GOT3 (cell line): ENCODE measurements at regions not wholly inside any gene's neighbourhood (a gene's known extent, or its start where the extent isn't known, plus 50 kb on each side); places are given as distances from the start of the nearest gene placed in this dataset.
"Not testable (repeated sequence)": the region's sequence is repeated elsewhere in the genome, so short reads cannot be mapped to it uniquely, and the experiment has no call there.

Source experiments
- DNase-seq: peaks from one replicate; lab custom pipeline; 2025; ENCODE audit warnings: mixed read lengths; lab: John Stamatoyannopoulos, UW

DNA sequence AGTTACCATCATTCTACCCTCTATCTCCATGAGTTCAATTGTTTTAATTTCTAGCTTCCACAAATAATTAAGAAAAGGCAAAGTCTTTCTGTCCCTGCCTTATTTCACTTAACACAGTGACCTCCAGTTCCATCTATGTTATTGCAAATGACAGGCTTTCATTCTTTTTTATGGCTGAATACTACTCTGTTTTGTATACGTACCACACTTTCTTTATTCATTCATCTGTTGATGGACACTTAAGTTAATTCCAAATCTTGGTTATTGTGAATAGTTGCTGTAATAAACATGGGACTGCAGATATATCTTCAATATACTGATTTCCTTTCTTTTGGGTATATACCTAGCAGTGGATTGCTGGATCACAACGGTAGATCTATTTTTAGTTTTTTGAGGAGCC is 314.1 kb downstream of the SV2B start:
- no peak for DNase-seq

GRCh38 chr15:91415258-91415657 is 315.2 kb downstream of the SV2B start:
- DNase-seq, result not testable (repeated sequence)

GRCh38 chr15:91420689-91421088 is 320.6 kb downstream of the SV2B start:
- no peak for DNase-seq

GRCh38 chr15:91422797-91423196 is 322.7 kb downstream of the SV2B start:
- no peak for DNase-seq

DNA sequence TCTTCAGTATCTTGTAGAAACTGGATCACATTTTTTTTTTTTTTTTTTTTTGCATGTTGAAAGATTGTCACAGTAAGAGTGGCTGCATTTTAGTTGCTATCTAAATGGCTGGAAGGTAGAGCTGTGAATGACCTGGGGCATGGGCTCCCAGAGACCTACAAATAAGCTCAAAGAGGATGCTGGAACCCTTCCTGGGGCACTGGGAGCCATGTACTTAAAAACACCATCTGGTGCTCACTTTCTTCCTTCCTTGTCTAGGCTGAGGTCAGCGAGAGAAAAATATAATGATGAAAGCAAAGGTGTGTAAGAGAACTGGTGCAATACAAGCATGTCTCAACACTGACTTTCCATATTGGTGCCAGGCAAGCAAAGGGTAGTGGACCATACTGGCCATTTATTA is 323.9 kb downstream of the SV2B start:
- DNase-seq, result no peak

DNA sequence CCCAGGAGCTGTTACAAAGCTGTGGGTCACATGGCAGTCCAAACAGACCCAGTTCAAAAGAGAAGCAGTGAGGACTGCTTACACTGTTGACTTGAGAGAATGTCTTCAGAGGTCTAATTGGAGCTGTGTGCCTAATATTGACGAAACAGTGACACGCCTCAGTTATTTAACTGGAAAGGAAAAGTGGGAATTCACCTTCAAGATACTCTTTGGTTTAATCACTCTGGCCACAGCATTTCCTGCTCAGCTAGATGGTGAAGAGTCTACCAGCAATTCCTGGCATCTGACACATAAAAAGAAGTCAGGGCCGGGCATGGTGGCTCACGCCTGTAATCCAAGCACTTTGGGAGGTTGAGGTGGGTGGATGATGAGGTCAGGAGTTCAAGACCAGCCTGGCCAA is 326.4 kb downstream of the SV2B start:
- no peak for DNase-seq

GRCh38 chr15:91429973-91430372 is 329.9 kb downstream of the SV2B start:
- no peak for DNase-seq

DNA sequence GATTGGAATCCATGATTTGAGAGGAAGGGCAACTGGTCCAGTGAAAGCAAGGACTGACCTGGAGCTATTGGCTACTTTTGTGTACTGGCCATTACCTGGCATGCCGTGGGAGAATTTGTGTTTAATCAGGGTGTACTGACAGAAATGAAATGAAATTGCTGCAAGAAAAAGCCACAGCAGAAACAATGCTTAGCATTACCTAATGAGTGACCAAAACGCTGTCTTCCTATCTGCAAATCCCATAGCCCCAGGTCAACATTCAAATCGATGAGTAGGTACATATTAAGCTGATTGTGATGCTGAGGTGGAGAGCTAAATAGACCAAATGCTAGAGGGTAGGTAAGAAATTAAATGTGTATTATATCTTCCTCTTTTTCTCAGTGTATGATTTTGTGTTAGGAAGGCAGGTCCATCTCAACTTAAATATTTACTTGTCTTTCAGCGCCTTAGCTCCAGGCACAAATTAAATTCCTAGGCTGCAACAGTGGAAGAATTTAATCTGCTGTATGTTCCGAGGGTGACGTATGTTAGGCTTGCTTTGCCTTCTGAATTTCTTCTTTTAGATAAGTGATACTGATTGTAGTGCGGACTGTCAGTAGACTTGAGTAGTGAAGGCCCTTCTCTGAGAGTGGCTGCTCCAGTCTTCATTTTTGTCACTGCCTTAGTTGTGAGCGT is 331.1 kb downstream of the SV2B start:
- DNase-seq, result no peak

- DNase-seq, result no peak
Observed at GRCh38 chr15:91435113-91435512, 335.1 kb downstream of the SV2B start.

DNA sequence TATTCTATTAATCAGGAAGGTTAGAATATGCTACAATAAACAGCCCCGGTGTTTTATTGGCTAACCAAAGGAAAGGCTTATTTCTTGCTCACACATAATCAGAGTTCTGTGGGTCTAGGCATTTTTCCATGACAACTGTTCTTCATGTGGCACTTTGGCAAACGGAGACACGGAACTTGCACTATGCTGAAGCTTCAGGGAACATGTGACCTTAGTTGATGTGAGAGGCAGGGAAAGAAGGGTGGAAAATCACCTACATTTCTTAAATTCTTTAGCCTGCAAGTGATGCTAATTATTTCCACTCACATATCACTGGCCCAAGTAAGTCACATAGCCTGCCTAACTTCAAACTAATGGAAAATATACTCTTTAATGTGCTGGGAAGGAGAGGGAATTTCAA is 344.6 kb downstream of the SV2B start:
- no peak for DNase-seq

DNA sequence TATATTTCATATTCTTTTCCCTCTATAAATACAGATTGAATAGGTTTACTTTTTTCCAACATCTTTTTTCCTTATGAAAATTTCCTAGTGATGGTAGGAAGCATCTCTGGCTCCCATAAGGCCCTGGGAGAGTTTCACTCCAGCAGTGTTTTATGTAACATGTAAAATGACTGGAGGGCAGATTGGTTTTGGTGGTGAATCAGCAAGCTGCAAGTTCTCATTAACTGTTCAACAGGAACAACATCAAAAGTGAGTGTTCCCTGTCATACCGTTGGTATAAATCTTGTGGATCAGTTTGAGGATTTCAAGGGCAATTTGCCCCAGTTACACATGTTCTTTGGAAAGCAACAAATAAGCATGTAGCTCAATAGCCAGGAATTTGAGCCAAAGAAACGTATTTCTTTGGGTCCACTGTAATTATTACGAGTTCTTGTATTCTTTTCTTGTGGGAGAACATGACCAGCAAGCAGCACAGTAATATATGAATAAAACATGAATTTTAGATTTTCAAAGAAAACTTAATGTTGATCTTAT is 345.7 kb downstream of the SV2B start:
- DNase-seq, result no peak

DNA sequence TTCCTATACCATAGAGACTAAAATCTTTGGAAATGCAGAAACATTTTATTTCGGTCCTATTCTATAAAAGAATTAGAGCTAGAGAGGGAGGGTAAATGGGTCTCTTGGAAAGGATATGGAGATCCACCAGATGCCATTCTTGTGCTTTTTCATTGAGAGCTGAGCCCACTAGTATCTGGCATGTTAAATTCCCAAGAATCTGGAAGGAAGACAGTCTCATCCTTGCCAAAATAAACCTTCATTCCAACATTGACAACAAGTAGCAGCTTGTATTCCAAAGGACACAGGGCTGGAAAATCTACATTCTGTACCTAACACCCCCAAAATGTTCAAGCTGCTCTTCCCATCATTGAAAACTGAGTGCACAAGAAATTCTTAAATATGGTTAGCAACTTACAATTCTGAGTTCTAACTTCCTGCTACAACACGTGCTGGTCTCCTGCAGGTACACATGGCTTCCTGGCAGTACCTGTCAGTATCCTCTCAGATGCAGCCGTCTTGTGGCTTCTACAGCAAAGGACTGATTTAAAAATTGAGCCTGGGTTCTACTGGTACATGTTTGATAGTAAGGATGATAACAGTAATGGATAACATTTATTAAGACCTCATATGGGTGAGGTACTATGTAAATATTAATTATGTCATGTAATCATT is 348.1 kb downstream of the SV2B start:
- DNase-seq, result no peak

DNA sequence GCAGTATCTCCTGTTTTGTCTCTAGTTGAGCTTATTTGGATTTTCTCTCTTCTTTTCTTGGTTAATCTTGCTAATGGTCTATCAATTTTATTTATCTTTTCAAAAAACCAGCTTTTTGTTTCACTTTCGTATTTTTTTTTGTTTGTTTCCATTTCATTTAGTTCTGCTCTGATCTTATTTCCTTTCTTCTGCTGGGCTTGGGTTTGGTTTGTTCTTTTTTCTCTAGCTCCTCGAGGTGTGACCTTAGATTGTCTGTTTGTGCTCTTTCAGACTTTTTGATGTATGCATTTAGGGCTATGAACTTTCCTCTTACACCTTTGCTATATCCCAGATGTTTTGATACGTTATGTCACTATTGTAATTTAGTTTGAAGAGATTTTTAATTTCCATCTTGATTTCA is 353.3 kb downstream of the SV2B start:
- DNase-seq, result not testable (repeated sequence)

- DNase-seq, result no peak
Observed at GRCh38 chr15:91456251-91456718, 356.2 kb downstream of the SV2B start.

- DNase-seq, result no peak
Observed at GRCh38 chr15:91456921-91457320, 356.9 kb downstream of the SV2B start.

DNA sequence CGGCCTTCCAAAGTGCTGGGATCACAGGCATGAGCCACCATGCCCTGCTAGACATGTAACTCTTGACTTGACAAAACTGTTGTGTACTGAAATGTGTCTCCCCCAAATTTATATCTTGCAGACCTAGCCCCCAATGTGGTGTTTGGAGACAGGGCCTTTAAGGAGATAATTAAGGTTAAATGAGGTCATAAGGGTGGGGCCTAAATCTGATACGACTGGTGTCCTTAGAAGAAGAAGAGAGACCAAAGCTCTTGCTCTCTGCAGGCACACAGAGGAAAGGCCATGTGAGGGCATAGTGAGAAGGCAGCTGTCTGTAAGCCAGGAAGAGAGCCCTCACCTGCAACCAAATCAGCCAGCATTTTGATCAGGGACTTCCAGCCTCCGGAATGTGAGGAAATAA is 361.3 kb downstream of the SV2B start:
- no peak for DNase-seq

DNA sequence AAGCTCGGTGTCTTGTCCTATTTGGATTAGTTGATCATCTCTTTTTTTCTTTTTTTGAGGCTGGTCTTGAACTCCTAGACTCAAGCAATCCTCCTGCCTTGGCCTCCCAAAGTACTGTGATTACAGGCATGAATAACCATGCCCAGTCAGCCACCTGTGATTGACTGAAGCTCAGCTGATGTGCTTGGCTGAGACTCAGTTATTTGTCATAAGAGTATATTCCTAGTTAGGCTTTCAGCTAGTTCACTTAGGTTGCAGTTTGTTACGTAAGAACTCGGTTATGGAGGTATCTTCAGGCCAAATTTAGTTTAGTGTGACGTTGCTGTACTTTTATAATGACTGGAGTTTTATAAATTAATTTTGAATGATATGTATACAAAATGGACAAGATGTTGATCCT is 365.0 kb downstream of the SV2B start:
- DNase-seq, result no peak

DNA sequence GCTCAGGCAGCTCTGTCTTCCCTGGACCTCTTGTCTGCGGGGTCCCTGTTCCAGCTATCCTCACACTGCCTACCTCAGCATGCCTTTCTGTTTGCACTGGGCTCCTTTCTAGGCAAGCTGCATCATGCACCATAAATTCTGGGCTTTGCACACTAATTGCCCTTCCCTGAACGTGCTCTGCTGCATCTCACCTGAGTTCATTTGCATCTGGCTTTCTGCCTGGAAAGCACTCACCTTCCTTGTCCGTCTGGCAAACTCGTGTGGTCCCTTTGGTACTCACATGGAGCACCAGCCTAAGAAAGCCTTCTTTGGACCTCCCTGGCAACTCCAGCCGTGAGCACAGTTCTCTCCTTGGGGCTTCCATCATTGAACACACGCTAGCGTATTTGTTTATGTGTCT is 365.6 kb downstream of the SV2B start:
- DNase-seq, result no peak

DNA sequence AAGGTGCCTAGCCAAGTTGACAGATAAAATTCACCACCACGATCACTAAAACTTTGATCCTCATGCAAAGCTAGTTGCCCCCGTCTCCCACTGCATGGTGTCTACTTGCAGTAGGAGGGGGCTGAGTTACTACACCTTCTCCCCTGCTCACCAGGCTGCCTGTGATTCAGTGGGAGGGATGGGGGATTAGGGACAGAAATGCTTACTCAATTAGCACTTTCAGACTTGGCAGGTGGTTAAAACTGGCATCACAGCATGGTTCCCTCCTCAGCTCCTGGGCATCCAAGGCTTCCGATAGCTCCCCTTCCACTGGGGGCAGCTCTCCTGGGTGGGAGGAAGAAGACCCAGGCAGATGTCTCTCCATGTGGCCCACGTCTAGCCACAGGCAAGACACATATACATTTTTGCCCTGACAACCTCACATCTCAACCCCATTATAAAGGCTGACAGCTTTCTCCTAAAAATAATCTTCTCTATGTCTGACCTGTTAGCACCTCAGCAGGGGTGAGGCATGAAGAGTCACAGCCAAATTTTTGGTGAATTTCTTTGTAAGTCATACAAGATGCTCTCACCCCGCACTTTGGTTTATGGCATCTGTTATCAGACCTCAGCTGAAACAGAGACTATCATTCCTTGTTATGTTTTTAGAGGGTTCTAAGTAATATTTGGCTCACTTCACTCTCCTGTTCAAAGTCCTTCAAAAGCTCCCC is 369.0 kb downstream of the SV2B start:
- no peak for DNase-seq

DNA sequence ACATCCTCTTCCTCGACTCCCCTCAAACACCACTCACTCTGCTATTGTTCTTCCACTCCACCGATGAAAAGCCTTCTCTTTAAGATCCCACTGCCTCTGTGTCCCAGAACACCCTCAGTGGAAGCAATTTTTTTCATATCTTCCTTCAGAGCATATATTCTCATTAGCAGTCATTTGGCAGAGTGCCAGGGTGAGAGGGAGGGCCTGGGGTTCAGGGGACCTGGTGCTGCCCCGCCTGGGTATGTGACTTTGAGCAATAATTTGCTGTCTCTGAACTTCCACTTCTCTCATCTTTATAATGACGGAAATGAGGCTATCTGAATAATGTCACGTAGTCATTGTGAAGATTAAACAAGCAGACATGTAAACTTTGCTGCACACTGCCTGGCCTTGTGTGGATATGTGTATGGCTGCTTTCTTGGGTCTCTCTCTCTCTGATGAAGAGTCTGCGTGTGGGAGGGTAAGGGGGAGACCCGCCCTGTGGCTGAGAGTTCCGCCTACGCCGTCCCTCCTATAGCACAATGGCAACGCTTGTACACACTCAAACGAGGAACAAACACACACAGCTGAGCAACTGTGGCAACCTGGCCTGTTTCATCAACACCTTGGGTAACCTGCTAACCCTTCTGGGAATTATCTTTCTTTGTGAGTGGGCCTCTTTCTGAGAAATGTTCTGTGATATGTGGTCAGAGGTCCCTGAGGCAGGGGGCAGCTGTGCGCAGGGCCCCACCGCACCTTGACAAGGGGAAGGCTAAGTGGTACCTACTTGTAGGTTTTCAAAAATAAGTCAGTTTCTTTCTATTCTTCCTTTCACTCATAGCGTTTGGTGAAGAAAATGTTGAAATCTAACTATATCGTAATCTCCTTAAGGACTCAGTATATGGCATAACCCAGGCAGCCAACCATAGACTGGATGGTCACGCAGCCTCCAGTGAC is 369.8 kb downstream of the SV2B start:
- no peak for DNase-seq

DNA sequence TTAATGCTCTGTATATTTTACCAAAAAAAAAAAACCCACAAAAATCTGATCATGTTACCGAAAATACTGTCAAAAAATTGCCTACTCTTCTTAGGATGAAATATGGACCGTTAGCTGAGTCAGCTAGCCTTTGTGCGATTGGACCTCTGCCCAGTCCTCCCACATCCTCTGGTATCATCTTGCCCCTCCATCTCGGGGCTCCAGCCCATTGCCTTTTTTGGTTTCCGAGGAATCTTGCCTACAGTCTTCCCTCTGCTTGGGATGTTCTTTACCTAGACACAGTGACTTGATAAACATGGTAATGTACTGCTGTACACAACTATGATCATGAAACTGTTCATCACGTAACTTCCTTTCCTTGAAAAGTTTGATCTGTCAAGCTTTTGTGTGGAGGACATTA is 371.4 kb downstream of the SV2B start:
- DNase-seq, result no peak

- no peak for DNase-seq
Observed at GRCh38 chr15:91472316-91472756, 372.3 kb downstream of the SV2B start.
